OCI-LY1 (cell line): ENCODE measurements at regions not wholly inside any gene's neighbourhood (a gene's known extent, or its start where the extent isn't known, plus 50 kb on each side); places are given as distances from the start of the nearest gene placed in this dataset.

Source experiments
- H2AFZ ChIP-seq: fragments of 200-600 bp; sonication (generic), shearing (Covaris generic); 2 replicates; pipeline ENCODE4 v1.6.0; 2014; ENCODE audit warnings: antibody characterized with exemption, mild to moderate bottlenecking, low read length
- H3F3A ChIP-seq: fragments of 200-600 bp; sonication (generic), shearing (Covaris generic); 2 replicates; pipeline ENCODE4 v1.6.0; 2014; ENCODE audit warnings: mild to moderate bottlenecking, antibody characterized with exemption, low read length, moderate library complexity; ENCODE audit not compliant: insufficient read depth
- H3K27ac ChIP-seq: fragments of 200-600 bp; sonication (generic); 2 replicates; pipeline ENCODE4 v1.5.1; 2014; ENCODE audit warnings: low read length, mixed run types, mild to moderate bottlenecking, low read depth; ENCODE audit not compliant: poor library complexity, severe bottlenecking
- H3K27me3 ChIP-seq: fragments of 200-600 bp; sonication (generic); 2 replicates; pipeline ENCODE4 v1.6.0; 2014; ENCODE audit warnings: antibody characterized with exemption, mild to moderate bottlenecking, low read length, moderate library complexity; ENCODE audit not compliant: insufficient read depth
- H3K36me3 ChIP-seq: fragments of 200-600 bp; sonication (generic); 2 replicates; pipeline ENCODE4 v1.6.1; 2014; ENCODE audit warnings: mild to moderate bottlenecking, antibody characterized with exemption, low read length, moderate library complexity, mixed read lengths; ENCODE audit not compliant: insufficient read depth
- H3K4me1 ChIP-seq: fragments of 200-600 bp; sonication (generic); 2 replicates; pipeline ENCODE4 v1.5.1; 2014; ENCODE audit warnings: mild to moderate bottlenecking, low read length, moderate library complexity; ENCODE audit not compliant: insufficient read depth, severe bottlenecking
- H3K4me2 ChIP-seq: fragments of 200-600 bp; sonication (generic), shearing (Covaris generic); 2 replicates; pipeline ENCODE4 v1.6.1; 2014; ENCODE audit warnings: low read length
- H3K4me3 ChIP-seq: fragments of 200-600 bp; sonication (generic); 2 replicates; pipeline ENCODE4 v1.5.1; 2014; ENCODE audit warnings: low read length, low read depth, mild to moderate bottlenecking, mixed read lengths; ENCODE audit not compliant: poor library complexity, severe bottlenecking
- H3K79me2 ChIP-seq: fragments of 200-600 bp; shearing (Covaris generic); 2 replicates; pipeline ENCODE4 v1.6.1; 2016; ENCODE audit warnings: mixed run types, low read length, mixed read lengths; ENCODE audit not compliant: insufficient read depth
- H3K9ac ChIP-seq: fragments of 200-600 bp; sonication (generic), shearing (Covaris generic); 2 replicates; pipeline ENCODE4 v1.6.1; 2014; ENCODE audit warnings: mild to moderate bottlenecking, low read length, mixed read lengths
- H3K9me2 ChIP-seq: fragments of 200-600 bp; sonication (generic), shearing (Covaris generic); 2 replicates; pipeline ENCODE4 v1.6.1; 2014; ENCODE audit warnings: low read depth, mild to moderate bottlenecking, low read length, mixed read lengths
- H3K9me3 ChIP-seq: fragments of 200-600 bp; shearing (Covaris generic); 2 replicates; pipeline ENCODE4 v1.6.1; 2014; ENCODE audit warnings: low read length, mixed read lengths
- H4K20me1 ChIP-seq: fragments of 200-600 bp; sonication (generic), shearing (Covaris generic); 2 replicates; pipeline ENCODE4 v1.6.0; 2016; ENCODE audit warnings: mild to moderate bottlenecking, low read length; ENCODE audit not compliant: insufficient read depth
- EZH2 ChIP-seq: fragments of 200-600 bp; sonication (generic), shearing (Covaris generic); IDR thresholded peaks from 2 replicates; pipeline ENCODE4 v1.8.0; 2017; ENCODE audit warnings: borderline replicate concordance, mixed run types, mild to moderate bottlenecking, antibody characterized with exemption, low read length, moderate library complexity, mixed read lengths
- TF ChIP-seq, protein P1 (sequence below): fragments of 200-600 bp; sonication (generic), shearing (Covaris generic); IDR thresholded peaks from 2 replicates; pipeline ENCODE4 v1.5.1; 2017; ENCODE audit warnings: mild to moderate bottlenecking, antibody characterized with exemption, low read length, moderate library complexity, mixed read lengths

GRCh38 chrX:43586830-43587229, 69.3 kb upstream of the MAOA start:
- Histone ChIP-seq H3K4me1 (no peaks in the 10 kb centered on the region), H3K9me2 (no peaks in the 10 kb centered on the region), H3K9me3 (no peaks in the 10 kb centered on the region), H2AFZ (no peak overlapping the region), H3K79me2 (no peaks in the 10 kb centered on the region), H3K27me3 (no peaks in the 10 kb centered on the region), H3K4me3 (no peak overlapping the region), H3F3A (no peaks in the 10 kb centered on the region), H4K20me1 (no peaks in the 10 kb centered on the region), H3K27ac (no peak overlapping the region), H3K9ac (no peak overlapping the region), H3K4me2 (no peak overlapping the region), H3K36me3 (no peaks in the 10 kb centered on the region)
- TF ChIP-seq, protein P1, sequence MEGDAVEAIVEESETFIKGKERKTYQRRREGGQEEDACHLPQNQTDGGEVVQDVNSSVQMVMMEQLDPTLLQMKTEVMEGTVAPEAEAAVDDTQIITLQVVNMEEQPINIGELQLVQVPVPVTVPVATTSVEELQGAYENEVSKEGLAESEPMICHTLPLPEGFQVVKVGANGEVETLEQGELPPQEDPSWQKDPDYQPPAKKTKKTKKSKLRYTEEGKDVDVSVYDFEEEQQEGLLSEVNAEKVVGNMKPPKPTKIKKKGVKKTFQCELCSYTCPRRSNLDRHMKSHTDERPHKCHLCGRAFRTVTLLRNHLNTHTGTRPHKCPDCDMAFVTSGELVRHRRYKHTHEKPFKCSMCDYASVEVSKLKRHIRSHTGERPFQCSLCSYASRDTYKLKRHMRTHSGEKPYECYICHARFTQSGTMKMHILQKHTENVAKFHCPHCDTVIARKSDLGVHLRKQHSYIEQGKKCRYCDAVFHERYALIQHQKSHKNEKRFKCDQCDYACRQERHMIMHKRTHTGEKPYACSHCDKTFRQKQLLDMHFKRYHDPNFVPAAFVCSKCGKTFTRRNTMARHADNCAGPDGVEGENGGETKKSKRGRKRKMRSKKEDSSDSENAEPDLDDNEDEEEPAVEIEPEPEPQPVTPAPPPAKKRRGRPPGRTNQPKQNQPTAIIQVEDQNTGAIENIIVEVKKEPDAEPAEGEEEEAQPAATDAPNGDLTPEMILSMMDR = no peak
- TF ChIP-seq EZH2 = no peak

DNA sequence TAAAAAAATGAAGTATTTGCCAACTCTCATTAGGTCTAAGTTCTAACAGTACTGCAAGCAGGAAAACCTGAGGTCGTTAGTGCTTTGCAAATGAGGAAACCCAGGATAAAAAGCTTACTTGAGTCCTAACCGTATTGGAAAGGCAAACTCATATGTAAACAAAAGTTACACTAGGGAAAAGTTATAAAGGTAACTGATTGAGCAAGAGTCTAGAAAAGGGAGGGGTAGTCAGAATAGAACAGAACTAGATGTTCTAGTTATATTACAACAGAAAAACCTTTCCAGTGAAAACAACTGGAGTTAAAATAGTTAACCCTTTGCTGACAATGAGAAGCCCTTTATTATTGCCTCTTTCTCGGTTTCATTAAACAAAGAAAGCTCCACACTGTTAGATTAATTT, 66.4 kb upstream of the MAOA start:
- no peaks in the 10 kb centered on the region for H3K27me3 ChIP-seq
- TF ChIP-seq EZH2 = no peak
- TF ChIP-seq, protein P1 = no peak
- H3K9me3 ChIP-seq = no peaks in the 10 kb centered on the region
- no peak overlapping the region for H3K27ac ChIP-seq
- H4K20me1 ChIP-seq = no peaks in the 10 kb centered on the region
- no peaks in the 10 kb centered on the region for H3F3A ChIP-seq
- H2AFZ ChIP-seq = no peak overlapping the region
- H3K4me3 ChIP-seq = no peak overlapping the region
- H3K79me2 ChIP-seq = no peaks in the 10 kb centered on the region
- no peak overlapping the region for H3K4me2 ChIP-seq
- H3K9ac ChIP-seq = no peak overlapping the region
- no peaks in the 10 kb centered on the region for H3K4me1 ChIP-seq
- no peaks in the 10 kb centered on the region for H3K36me3 ChIP-seq
- H3K9me2 ChIP-seq = no peaks in the 10 kb centered on the region

- Histone ChIP-seq H3K79me2 (no peaks in the 10 kb centered on the region), H3K4me1 (no peaks in the 10 kb centered on the region), H3K4me3 (no peak overlapping the region), H3K9ac (no peak overlapping the region), H2AFZ (no peak overlapping the region), H3K9me3 (no peaks in the 10 kb centered on the region), H3K36me3 (no peaks in the 10 kb centered on the region), H3K27me3 (no peaks in the 10 kb centered on the region), H3K9me2 (no peaks in the 10 kb centered on the region), H3K27ac (no peak overlapping the region), H3K4me2 (no peak overlapping the region), H3F3A (no peaks in the 10 kb centered on the region), H4K20me1 (no peaks in the 10 kb centered on the region)
- TF ChIP-seq EZH2 = no peak
- TF ChIP-seq, protein P1 = no peak
Measured at GRCh38 chrX:43590150-43590549, 65.9 kb upstream of the MAOA start.
